MCF 10A (cell line): ENCODE measurements at regions not wholly inside any gene's neighbourhood (a gene's known extent, or its start where the extent isn't known, plus 50 kb on each side); places are given as distances from the start of the nearest gene placed in this dataset.

Experiments used
- BruUV-seq: library from RNA; stranded (reverse); fragments of 400-500 nt; replicated peaks from 2 replicates; lab custom pipeline; 2021; lab: Mats Ljungman, UMichigan
- CTCF ChIA-PET: fragments of 300-600 bp; sonication (Branson Sonifier 250); formaldehyde crosslinking; extraction: SDS; loops from one replicate; lab custom pipeline; 2021; ENCODE audit warnings: antibody characterized with exemption, inconsistent platforms; lab: Yijun Ruan, JAX
- POLR2A ChIA-PET: fragments of 300-600, 350-650 bp; sonication (Branson Sonifier 250); formaldehyde crosslinking; extraction: SDS; loops from one replicate; lab custom pipeline; 2020; ENCODE audit warnings: antibody characterized with exemption, inconsistent platforms; lab: Yijun Ruan, JAX
- DNase-seq: peaks from one replicate; pipeline ENCODE4 v3.0.0-alpha.2; 2018; ENCODE audit not compliant: unreplicated experiment
- H3K27ac Mint-ChIP-seq: one replicate; pipeline ENCODE4 v1.8.0; 2022; ENCODE audit warnings: mild to moderate bottlenecking, low read depth, mixed read lengths; ENCODE audit not compliant: unreplicated experiment
- H3K27me3 Mint-ChIP-seq: one replicate; pipeline ENCODE4 v1.8.0; 2022; ENCODE audit warnings: mixed read lengths; ENCODE audit not compliant: insufficient read depth, unreplicated experiment
- H3K36me3 Mint-ChIP-seq: one replicate; pipeline ENCODE4 v1.8.0; 2022; ENCODE audit warnings: mild to moderate bottlenecking, moderate library complexity, mixed read lengths; ENCODE audit not compliant: insufficient read depth, unreplicated experiment
- H3K4me1 Mint-ChIP-seq: one replicate; pipeline ENCODE4 v1.8.0; 2022; ENCODE audit warnings: mixed read lengths; ENCODE audit not compliant: insufficient read depth, unreplicated experiment
- H3K4me3 Mint-ChIP-seq: one replicate; pipeline ENCODE4 v1.8.0; 2022; ENCODE audit warnings: mild to moderate bottlenecking, moderate library complexity, mixed read lengths; ENCODE audit not compliant: unreplicated experiment
- H3K9me3 Mint-ChIP-seq: one replicate; pipeline ENCODE4 v1.8.0; 2022; ENCODE audit warnings: mixed read lengths; ENCODE audit not compliant: unreplicated experiment
- intact Hi-C: fragments of 100-400 bp; cut with micrococcal nuclease; formaldehyde crosslinking; loops from 2 replicates; pipeline ENCODE4 v1.14.1; 2022
- TF ChIP-seq, protein P1 (sequence below): fragments of 200-600 bp; IDR thresholded peaks from one replicate; pipeline ENCODE4 v1.8.0; 2022; ENCODE audit warnings: antibody characterized with exemption, mild to moderate bottlenecking; ENCODE audit not compliant: unreplicated experiment

DNA sequence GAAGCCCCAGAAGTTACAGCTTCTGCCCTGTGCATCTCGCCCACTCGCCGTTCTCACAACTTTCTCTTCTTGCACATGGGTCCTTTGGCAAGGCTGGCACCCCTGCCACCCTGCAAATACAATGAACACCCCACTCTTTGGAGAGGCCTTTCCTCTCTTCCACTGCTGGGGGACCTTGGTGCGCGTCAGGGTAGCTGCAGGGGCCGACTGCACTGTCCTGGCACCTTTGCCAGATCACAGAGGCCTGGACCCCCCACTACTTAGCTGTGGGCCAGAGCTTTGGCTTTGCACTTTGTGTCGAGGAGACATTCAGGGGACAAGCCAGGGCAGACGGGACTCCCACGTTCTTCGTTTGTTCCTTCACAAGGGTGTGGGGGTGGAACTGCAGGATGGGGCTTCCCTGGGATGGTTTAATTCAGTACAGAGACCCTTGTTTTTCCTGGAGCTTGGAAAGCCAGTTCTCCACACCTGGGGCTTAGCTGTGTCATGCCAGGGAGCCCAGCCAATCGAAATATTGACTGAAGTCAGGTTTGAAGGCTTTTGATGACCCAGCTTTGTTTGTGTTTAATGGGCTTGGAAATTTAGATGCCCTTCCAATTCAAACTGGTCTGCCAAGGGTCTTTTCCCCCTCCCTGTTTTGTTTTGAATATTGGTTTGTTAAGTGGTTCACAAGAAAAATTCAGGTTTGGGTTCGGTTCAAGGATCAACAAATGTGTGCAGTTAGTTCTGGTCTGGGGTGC, 256.1 kb upstream of the TLE3 start:
- H3K27me3 Mint-ChIP-seq, result peaks cover 13% of the 10 kb centered on the region
- intact Hi-C loops, result no loop called here
- CTCF ChIA-PET, result interaction anchor here (0.7 to 0.8 kb wide), 3 partner anchors 11 to 382 kb away, joined by 3 to 5 read pairs (median 3); no protein-coding TSS in a partner anchor
- no peak overlapping the region for H3K27ac Mint-ChIP-seq
- peaks cover 8% of the 10 kb centered on the region for H3K4me1 Mint-ChIP-seq
- TF ChIP-seq, protein P1, sequence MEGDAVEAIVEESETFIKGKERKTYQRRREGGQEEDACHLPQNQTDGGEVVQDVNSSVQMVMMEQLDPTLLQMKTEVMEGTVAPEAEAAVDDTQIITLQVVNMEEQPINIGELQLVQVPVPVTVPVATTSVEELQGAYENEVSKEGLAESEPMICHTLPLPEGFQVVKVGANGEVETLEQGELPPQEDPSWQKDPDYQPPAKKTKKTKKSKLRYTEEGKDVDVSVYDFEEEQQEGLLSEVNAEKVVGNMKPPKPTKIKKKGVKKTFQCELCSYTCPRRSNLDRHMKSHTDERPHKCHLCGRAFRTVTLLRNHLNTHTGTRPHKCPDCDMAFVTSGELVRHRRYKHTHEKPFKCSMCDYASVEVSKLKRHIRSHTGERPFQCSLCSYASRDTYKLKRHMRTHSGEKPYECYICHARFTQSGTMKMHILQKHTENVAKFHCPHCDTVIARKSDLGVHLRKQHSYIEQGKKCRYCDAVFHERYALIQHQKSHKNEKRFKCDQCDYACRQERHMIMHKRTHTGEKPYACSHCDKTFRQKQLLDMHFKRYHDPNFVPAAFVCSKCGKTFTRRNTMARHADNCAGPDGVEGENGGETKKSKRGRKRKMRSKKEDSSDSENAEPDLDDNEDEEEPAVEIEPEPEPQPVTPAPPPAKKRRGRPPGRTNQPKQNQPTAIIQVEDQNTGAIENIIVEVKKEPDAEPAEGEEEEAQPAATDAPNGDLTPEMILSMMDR, result no peak
- no peaks in the 10 kb centered on the region for H3K9me3 Mint-ChIP-seq
- no peak overlapping the region for H3K4me3 Mint-ChIP-seq
- H3K36me3 Mint-ChIP-seq, result no peaks in the 10 kb centered on the region
- no peak for DNase-seq
- BruUV-seq, result no TSS peak
- POLR2A ChIA-PET, result interaction anchor here (1.5 kb wide), 1 partner anchor 10 kb away, joined by 7 read pairs; no protein-coding TSS in a partner anchor

DNA sequence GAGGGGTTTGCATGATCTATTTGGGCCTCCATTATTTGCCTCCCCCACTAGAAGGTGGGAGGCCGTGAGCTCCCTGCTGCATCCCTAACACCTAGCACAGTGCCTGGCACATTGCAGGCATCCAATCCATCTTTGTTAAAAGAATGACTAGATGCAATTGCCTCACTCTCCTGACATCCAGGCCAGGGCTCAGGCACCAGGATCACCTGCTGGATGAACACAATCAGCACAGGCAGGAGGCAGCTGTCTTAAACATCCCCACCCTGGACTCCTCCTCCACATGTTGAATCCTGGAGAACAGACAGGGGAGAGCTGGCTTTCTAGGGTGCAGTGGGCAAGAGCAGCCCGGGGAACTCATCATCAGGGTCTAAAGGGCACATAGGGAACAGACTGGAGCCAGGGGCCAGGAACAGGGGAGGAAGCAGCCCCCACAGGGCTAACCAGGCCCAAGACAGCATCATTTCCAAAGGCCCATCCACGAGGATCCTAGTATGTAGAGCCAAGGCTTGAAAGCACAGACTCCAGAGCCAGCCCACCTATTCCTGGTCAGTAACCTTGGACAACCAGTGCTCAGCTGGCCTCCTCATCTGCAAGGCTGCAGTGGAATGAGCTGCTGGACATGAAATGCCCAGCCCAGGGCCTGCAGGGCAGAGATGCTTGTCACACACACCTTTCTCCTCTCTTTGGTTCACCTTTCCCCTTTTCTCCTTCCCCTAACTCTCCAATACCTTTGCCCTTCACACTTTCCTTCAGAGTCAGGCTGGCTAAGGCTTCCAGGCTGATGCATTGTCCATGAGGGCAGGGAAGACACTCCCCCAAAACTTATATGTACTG, 254.4 kb upstream of the TLE3 start:
- Mint-ChIP-seq H3K36me3 (no peaks in the 10 kb centered on the region), H3K27ac (no peak overlapping the region), H3K4me1 (peaks cover 18% of the 10 kb centered on the region), H3K4me3 (no peak overlapping the region), H3K9me3 (no peaks in the 10 kb centered on the region), H3K27me3 (peaks cover 13% of the 10 kb centered on the region)
- ChIA-PET CTCF (no interaction called here), POLR2A (no interaction called here)
- no TSS peak for BruUV-seq
- DNase-seq, result no peak
- intact Hi-C loops, result no loop called here
- TF ChIP-seq, protein P1, result no peak

DNA sequence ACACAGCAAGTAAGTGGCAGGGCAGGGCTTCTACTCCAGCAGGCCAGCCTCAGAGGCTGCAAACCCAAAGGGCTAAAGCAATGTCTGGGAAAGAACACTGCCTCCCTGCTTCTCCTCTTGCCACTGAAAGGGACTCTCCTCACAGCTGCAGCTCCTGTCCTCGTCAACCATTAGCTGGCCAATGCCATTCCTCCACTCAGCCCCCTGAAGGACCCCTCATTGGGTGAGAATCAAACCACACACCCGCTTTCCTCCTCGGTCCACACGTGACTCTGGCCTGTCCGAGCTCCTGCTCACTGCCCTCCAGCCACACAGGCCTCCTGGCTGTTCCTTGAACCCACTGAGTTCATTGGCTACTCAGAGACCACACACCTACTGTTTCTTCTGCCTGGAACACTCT, 253.7 kb upstream of the TLE3 start:
- CTCF ChIA-PET, result interaction anchor here (0.7 kb wide), 1 partner anchor 323 kb away, joined by 3 read pairs; no protein-coding TSS in a partner anchor
- H3K4me1 Mint-ChIP-seq, result peaks cover 18% of the 10 kb centered on the region
- H3K36me3 Mint-ChIP-seq, result no peaks in the 10 kb centered on the region

More for the DNA sequence above, 253.7 kb upstream of the TLE3 start:
- TF ChIP-seq, protein P1, result no peak
- Mint-ChIP-seq H3K4me3 (no peak overlapping the region), H3K27me3 (peaks cover 13% of the 10 kb centered on the region), H3K27ac (no peak overlapping the region), H3K9me3 (no peaks in the 10 kb centered on the region)
- intact Hi-C loops, result no loop called here
- DNase-seq, result no peak
- no TSS peak for BruUV-seq
- POLR2A ChIA-PET, result no interaction called here
